ENCODE measurements at regions not wholly inside any gene's neighbourhood (a gene's known extent, or its start where the extent isn't known, plus 50 kb on each side); places are given as distances from the start of the nearest gene placed in this dataset.
"Not testable (repeated sequence)": the region's sequence is repeated elsewhere in the genome, so short reads cannot be mapped to it uniquely, and the experiment has no call there.

- TF ChIP-seq CTCF (IDR thresholded peaks at IDR 0.05; ENCODE audit: low read depth, low read length); POLR2A (IDR thresholded peaks at IDR 0.05; ENCODE audit: extremely low read depth, insufficient read length); MAX (IDR thresholded peaks at IDR 0.05; ENCODE audit: low read depth, low read length); MYC (IDR thresholded peaks at IDR 0.05; ENCODE audit: low read depth, low read length): not testable (repeated sequence)
Measured at GRCh38 chr4:7133818-7134650, 58.3 kb upstream of the SORCS2 start.

All from NB4 (cell line).